Bronchial epithelial cell (primary cell): ENCODE measurements at regions not wholly inside any gene's neighbourhood (a gene's known extent, or its start where the extent isn't known, plus 50 kb on each side); places are given as distances from the start of the nearest gene placed in this dataset.

Experiments used
- DNase-seq: peaks from one replicate; pipeline ENCODE4 v3.0.0-alpha.2; 2010; ENCODE audit warnings: low read depth
- FAIRE-seq: peaks from 2 replicates; lab custom pipeline; 2011; peaks lifted over from hg19 to GRCh38; lab: Jason Lieb, UNC
- H3K27me3 ChIP-seq: 2 replicates; pipeline ENCODE4 v1.5.1; 2011; ENCODE audit warnings: low read length; ENCODE audit not compliant: control insufficient read depth, insufficient read depth
- H3K36me3 ChIP-seq: 2 replicates; pipeline ENCODE4 v1.5.1; 2011; ENCODE audit warnings: low read length; ENCODE audit not compliant: control insufficient read depth, insufficient read depth
- H3K4me3 ChIP-seq: 2 replicates; pipeline ENCODE4 v1.5.1; 2011; ENCODE audit warnings: mild to moderate bottlenecking, low read depth, low read length, control low read depth
- TF ChIP-seq, protein P1 (sequence below): IDR thresholded peaks from 2 replicates; pipeline ENCODE4 v1.5.1; 2011; ENCODE audit warnings: mild to moderate bottlenecking, moderate library complexity, low read length, control low read depth, inconsistent platforms; ENCODE audit not compliant: insufficient read depth, severe bottlenecking

DNA sequence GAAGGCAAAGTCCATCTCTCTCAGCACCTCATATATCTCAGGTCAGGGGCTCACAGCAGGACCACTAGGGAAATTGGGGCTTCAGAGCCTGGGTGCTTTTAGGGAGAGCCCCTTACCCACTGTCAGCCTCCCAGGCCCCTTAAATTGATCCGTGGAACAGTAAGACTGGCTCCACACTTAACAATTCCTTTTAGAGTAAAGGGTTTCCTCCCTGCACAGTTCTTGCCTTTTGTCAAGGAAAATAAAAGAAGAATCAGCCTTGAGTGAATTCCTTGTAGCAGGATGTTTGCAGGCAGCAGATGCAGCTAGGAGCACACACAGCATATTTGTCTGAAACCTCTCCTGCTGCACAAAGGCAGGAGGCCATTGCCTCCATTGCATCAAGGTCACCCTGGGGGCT is 184.9 kb downstream of the SEC16B start:
- Histone ChIP-seq H3K4me3 (no peak overlapping the region), H3K27me3 (no peaks in the 10 kb centered on the region), H3K36me3 (no peaks in the 10 kb centered on the region)
- FAIRE-seq (no peak), DNase-seq (no peak)
- TF ChIP-seq, protein P1, sequence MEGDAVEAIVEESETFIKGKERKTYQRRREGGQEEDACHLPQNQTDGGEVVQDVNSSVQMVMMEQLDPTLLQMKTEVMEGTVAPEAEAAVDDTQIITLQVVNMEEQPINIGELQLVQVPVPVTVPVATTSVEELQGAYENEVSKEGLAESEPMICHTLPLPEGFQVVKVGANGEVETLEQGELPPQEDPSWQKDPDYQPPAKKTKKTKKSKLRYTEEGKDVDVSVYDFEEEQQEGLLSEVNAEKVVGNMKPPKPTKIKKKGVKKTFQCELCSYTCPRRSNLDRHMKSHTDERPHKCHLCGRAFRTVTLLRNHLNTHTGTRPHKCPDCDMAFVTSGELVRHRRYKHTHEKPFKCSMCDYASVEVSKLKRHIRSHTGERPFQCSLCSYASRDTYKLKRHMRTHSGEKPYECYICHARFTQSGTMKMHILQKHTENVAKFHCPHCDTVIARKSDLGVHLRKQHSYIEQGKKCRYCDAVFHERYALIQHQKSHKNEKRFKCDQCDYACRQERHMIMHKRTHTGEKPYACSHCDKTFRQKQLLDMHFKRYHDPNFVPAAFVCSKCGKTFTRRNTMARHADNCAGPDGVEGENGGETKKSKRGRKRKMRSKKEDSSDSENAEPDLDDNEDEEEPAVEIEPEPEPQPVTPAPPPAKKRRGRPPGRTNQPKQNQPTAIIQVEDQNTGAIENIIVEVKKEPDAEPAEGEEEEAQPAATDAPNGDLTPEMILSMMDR: no peak

DNA sequence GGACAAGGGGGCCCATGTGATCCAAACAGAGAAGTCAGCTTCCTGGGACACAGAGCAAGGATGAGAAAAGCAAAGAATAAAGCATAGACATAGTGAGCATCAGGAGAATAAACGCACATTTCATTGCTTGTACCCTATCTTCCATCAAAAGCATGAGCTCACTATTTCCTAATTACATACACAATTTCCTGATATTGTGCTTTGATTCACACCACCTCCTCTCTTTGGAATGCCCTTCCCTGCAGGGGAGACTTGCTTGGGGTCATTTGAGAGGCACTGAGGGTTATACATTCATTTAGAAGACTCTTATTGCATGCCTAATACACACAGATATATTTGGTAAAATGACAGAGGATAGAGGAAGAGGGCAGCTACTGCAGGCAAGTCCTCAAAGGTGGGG is 185.4 kb downstream of the SEC16B start:
- TF ChIP-seq, protein P1: no peak
- FAIRE-seq: no peak

GRCh38 chr1:177783051-177783450 is 186.8 kb downstream of the SEC16B start:
- no peak for FAIRE-seq
- DNase-seq: no peak
- no peaks in the 10 kb centered on the region for H3K27me3 ChIP-seq
- TF ChIP-seq, protein P1: no peak
- H3K4me3 ChIP-seq: no peak overlapping the region
- no peaks in the 10 kb centered on the region for H3K36me3 ChIP-seq

More for the DNA sequence above, 185.4 kb downstream of the SEC16B start:
- no peaks in the 10 kb centered on the region for H3K27me3 ChIP-seq
- H3K4me3 ChIP-seq: no peak overlapping the region
- DNase-seq: no peak
- H3K36me3 ChIP-seq: no peaks in the 10 kb centered on the region

DNA sequence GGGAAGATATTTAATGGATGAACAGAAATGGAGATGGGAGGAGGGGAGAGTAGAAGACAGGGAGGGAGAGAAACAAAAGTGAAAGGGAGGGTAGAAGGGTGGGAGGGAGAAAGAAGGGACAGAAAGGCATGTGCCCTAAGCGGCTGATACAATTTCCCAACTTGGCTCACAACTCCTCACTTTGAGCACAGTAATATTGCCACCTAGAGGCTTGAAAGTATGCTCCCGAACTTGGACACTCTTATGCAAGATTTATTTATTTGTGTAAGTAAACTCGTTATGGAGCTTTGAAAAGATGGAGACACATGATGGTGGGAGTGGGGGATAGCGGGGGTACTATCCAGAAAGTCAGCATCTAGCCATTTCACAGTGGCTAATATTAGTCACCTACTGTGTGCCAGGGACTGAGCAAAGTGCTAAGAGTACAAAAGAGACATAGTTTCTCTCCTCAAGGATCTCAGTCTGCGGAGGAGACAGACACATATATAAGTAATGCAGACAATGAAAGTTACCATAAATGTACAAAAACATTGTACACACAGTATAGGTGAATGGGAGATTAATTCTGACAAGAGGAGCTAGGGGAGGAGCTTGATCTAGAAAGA is 189.7 kb downstream of the SEC16B start:
- Histone ChIP-seq H3K4me3 (no peak overlapping the region), H3K36me3 (no peaks in the 10 kb centered on the region), H3K27me3 (no peaks in the 10 kb centered on the region)
- FAIRE-seq: no peak
- TF ChIP-seq, protein P1: peak; percentile 70
- DNase-seq: peak; percentile 67

- DNase-seq (no peak), FAIRE-seq (no peak)
- Histone ChIP-seq H3K27me3 (no peaks in the 10 kb centered on the region), H3K4me3 (no peak overlapping the region), H3K36me3 (no peaks in the 10 kb centered on the region)
- TF ChIP-seq, protein P1: no peak
Observed at GRCh38 chr1:177779166-177779965, 190.5 kb downstream of the SEC16B start.
